ENCODE measurements at regions not wholly inside any gene's neighbourhood (a gene's known extent, or its start where the extent isn't known, plus 50 kb on each side); places are given as distances from the start of the nearest gene placed in this dataset.

DNA sequence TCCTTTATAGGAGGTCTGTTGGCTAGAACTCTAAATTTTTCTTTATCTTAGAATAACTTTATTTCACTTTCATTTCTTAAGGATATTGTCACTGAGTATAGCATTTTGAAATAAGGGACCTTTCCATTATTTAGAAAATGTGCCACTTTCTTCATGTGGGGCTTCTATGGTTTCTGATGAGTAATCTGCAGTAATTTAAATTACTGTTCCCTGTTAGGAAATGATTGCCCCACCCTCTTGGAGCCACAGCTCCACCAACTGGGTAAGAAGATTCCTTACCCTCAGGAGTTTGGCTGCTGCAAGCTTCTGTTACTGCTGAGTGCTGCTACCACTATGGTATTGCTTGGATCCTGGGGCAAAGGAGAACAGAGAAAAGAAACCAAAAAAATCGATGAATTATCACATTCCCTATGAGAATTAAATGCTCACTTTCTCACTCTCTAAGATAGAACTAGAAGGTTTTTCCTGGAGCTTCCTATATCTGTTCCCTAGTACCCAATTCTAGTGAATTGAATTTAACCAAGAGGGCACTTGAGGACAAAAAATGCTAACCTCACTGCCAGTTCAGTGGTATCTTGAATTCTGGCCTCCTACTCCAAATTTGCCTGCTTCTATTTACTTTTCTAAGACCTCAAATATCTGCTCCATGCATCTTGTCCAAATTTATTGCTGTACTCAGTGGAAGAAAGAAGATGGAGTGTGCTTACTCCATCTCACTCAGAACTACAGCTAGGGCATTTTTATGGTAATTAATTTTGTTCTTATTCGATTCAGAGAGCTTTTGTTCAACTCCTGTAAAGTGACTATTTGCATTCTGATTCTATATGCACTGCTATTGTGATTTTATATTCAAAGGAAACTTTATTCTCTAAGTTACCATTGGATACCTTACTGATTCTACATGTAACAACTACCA, 2111.3 kb downstream of the MAT2B start (continued):
- TF ChIP-seq, protein P1, sequence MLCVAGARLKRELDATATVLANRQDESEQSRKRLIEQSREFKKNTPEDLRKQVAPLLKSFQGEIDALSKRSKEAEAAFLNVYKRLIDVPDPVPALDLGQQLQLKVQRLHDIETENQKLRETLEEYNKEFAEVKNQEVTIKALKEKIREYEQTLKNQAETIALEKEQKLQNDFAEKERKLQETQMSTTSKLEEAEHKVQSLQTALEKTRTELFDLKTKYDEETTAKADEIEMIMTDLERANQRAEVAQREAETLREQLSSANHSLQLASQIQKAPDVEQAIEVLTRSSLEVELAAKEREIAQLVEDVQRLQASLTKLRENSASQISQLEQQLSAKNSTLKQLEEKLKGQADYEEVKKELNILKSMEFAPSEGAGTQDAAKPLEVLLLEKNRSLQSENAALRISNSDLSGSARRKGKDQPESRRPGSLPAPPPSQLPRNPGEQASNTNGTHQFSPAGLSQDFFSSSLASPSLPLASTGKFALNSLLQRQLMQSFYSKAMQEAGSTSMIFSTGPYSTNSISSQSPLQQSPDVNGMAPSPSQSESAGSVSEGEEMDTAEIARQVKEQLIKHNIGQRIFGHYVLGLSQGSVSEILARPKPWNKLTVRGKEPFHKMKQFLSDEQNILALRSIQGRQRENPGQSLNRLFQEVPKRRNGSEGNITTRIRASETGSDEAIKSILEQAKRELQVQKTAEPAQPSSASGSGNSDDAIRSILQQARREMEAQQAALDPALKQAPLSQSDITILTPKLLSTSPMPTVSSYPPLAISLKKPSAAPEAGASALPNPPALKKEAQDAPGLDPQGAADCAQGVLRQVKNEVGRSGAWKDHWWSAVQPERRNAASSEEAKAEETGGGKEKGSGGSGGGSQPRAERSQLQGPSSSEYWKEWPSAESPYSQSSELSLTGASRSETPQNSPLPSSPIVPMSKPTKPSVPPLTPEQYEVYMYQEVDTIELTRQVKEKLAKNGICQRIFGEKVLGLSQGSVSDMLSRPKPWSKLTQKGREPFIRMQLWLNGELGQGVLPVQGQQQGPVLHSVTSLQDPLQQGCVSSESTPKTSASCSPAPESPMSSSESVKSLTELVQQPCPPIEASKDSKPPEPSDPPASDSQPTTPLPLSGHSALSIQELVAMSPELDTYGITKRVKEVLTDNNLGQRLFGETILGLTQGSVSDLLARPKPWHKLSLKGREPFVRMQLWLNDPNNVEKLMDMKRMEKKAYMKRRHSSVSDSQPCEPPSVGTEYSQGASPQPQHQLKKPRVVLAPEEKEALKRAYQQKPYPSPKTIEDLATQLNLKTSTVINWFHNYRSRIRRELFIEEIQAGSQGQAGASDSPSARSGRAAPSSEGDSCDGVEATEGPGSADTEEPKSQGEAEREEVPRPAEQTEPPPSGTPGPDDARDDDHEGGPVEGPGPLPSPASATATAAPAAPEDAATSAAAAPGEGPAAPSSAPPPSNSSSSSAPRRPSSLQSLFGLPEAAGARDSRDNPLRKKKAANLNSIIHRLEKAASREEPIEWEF (IDR thresholded peaks at IDR 0.05; ENCODE audit: insufficient replicate concordance, low read depth, low read length) = no peak
- TF ChIP-seq ESRRA (IDR thresholded peaks at IDR 0.05; ENCODE audit: low read length) = no peak

DNA sequence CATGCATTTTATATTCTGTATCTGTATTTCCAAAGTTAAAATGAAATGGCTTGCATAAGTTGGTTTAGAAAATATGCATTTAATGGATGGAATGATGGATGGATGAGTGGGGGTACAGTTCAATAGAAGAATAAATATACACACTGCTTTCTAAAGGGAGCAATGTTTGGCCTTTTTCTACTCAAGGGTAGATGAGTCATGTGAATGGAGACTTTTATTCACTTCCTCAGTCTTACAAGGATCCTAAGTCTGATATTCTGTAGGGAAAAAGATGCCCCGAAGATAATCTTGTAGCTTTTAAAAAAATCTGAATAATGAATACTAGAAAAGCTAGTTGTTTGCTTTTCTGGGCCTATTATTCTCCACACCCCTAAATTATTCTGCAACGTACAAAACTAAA, 2112.1 kb downstream of the MAT2B start:
- FAIRE-seq (no peak), DNase-seq (ENCODE audit: low read depth, low spot score) (no peak), ATAC-seq (no peak)
- ChIA-PET RAD21 (ENCODE audit: unreplicated experiment) (no interaction called here), SMC1A (ENCODE audit: uncharacterized antibody, unreplicated experiment) (interaction anchor here (0.8 kb wide), 1 partner anchor 13 kb away, joined by 3 read pairs; no protein-coding TSS in a partner anchor), CTCF (interaction anchor here (5.7 kb wide), 1 partner anchor 12 kb away, joined by 38 read pairs; no protein-coding TSS in a partner anchor), POLR2A (no interaction called here)
- no peaks in the 10 kb centered on the region for H3K79me2 ChIP-seq (ENCODE audit: control insufficient read depth, insufficient read depth, low read length)
- in situ Hi-C loops (cut with MboI) (no loop called here), intact Hi-C loops (cut with micrococcal nuclease; ENCODE audit: unreplicated experiment) (no loop called here)
- no TSS peak for BruUV-seq (replicated peaks)
- WGBS (ENCODE audit: insufficient coverage, insufficient replicate concordance, low lambda C conversion rate, missing lambda C conversion rate) = 0% methylated on average over 2 of the region's 2 CpGs
- TF ChIP-seq PKNOX1 (IDR thresholded peaks at IDR 0.05) = no peak
- no peak for TF ChIP-seq NFIC (IDR thresholded peaks at IDR 0.05; ENCODE audit: low read depth, low read length)
- TF ChIP-seq TCF12 (IDR thresholded peaks at IDR 0.05; ENCODE audit: low read depth, low read length) = no peak
- TF ChIP-seq ZNF384 (IDR thresholded peaks at IDR 0.05; ENCODE audit: borderline replicate concordance, low read depth, low read length) = no peak
- no peak for TF ChIP-seq PAX5 (IDR thresholded peaks at IDR 0.05; ENCODE audit: borderline replicate concordance, low read depth, low read length)
- no peak overlapping the region for H3K27ac ChIP-seq (ENCODE audit: control insufficient read depth, insufficient read depth)
- H3K27me3 ChIP-seq (replicated peaks in 1 of 2; ENCODE audit: control insufficient read depth in 2 of 2, insufficient read depth in 2 of 2, low read length in 1 of 2) = no peaks in the 10 kb centered on the region
- no peaks in the 10 kb centered on the region for H3K9me3 ChIP-seq (replicated peaks; ENCODE audit: control insufficient read depth, insufficient read depth, low read length)
- no peak overlapping the region for H3K4me2 ChIP-seq (ENCODE audit: control insufficient read depth, insufficient read depth)
- H2AFZ ChIP-seq (ENCODE audit: control insufficient read depth, low read depth, low read length) = no peak overlapping the region
- H4K20me1 ChIP-seq (ENCODE audit: control insufficient read depth, insufficient read depth) = no peaks in the 10 kb centered on the region
- H3K9ac ChIP-seq (ENCODE audit: control insufficient read depth, insufficient read depth, low read length) = no peak overlapping the region
- no peaks in the 10 kb centered on the region for H3K4me1 ChIP-seq (ENCODE audit: control insufficient read depth, insufficient read depth, low read length)
- H3K36me3 ChIP-seq (ENCODE audit: control insufficient read depth in 2 of 2, insufficient read depth in 2 of 2, low read length in 1 of 2) = no peaks in the 10 kb centered on the region
- no peak overlapping the region for H3K4me3 ChIP-seq

All from GM12878 (cell line).